Nephron (organoid): ENCODE measurements at regions not wholly inside any gene's neighbourhood (a gene's known extent, or its start where the extent isn't known, plus 50 kb on each side); places are given as distances from the start of the nearest gene placed in this dataset.
A peak's percentile ranks its signal among the peaks of the same experiment; 100 is the strongest.

Experiments
- H3K27ac Mint-ChIP-seq, 3 experiments: 2 replicates each; pipeline ENCODE4 v1.8.0; 2020; ENCODE audit warnings: mixed read lengths in 3 of 3, mild to moderate bottlenecking in 2 of 3, moderate library complexity in 1 of 3
- H3K27me3 Mint-ChIP-seq: 2 replicates; pipeline ENCODE4 v1.8.0; 2021; ENCODE audit warnings: low read depth, mild to moderate bottlenecking, moderate library complexity, mixed read lengths
- H3K36me3 Mint-ChIP-seq: 2 replicates; pipeline ENCODE4 v1.8.0; 2020; ENCODE audit warnings: low read depth, mixed read lengths
- H3K4me1 Mint-ChIP-seq: 2 replicates; pipeline ENCODE4 v1.8.0; 2020; ENCODE audit warnings: mixed read lengths
- H3K4me3 Mint-ChIP-seq, 3 experiments: 2 replicates each; pipeline ENCODE4 v1.8.0; 2020; ENCODE audit warnings: mild to moderate bottlenecking in 3 of 3, mixed read lengths in 3 of 3, moderate library complexity in 2 of 3
- H3K9me3 Mint-ChIP-seq: 2 replicates; pipeline ENCODE4 v1.8.0; 2020; ENCODE audit warnings: mixed read lengths
- CTCF ChIP-seq, 3 experiments: fragments of 200-600 bp; sonication (generic); IDR thresholded peaks; one replicate each; pipeline ENCODE4 v1.5.0; 2021; ENCODE audit warnings: antibody characterized with exemption in 3 of 3; ENCODE audit not compliant: unreplicated experiment in 3 of 3

- Mint-ChIP-seq H3K4me1 (peaks cover 19% of the 10 kb centered on the region), H3K4me3 (no peak overlapping the region), H3K9me3 (peaks cover 3% of the 10 kb centered on the region), H3K27ac (peak overlapping the region; percentile 66 to 96 (median 96)), H3K36me3 (no peaks in the 10 kb centered on the region), H3K27me3 (no peaks in the 10 kb centered on the region)
- TF ChIP-seq CTCF (IDR thresholded peaks at IDR 0.05; ENCODE audit: unreplicated experiment in 3 of 3) = no peak
Measured at GRCh38 chr2:66840321-66841002, 405.5 kb downstream of the MEIS1 start.

- H3K36me3 Mint-ChIP-seq = no peaks in the 10 kb centered on the region
- H3K27me3 Mint-ChIP-seq = peaks cover 3% of the 10 kb centered on the region
- H3K9me3 Mint-ChIP-seq = peaks cover 3% of the 10 kb centered on the region
- peak overlapping the region in 2 of 3 experiments; percentile 8 to 20 for H3K27ac Mint-ChIP-seq
- no peak for TF ChIP-seq CTCF (IDR thresholded peaks at IDR 0.05; ENCODE audit: unreplicated experiment in 3 of 3)
- H3K4me3 Mint-ChIP-seq = no peak overlapping the region
- H3K4me1 Mint-ChIP-seq = peaks cover 32% of the 10 kb centered on the region
Measured at GRCh38 chr2:66843847-66844246, 408.9 kb downstream of the MEIS1 start.

GRCh38 chr2:66845307-66845706, 410.4 kb downstream of the MEIS1 start:
- H3K4me1 Mint-ChIP-seq = peaks cover 24% of the 10 kb centered on the region
- peaks cover 3% of the 10 kb centered on the region for H3K27me3 Mint-ChIP-seq
- H3K36me3 Mint-ChIP-seq = no peaks in the 10 kb centered on the region
- TF ChIP-seq CTCF (IDR thresholded peaks at IDR 0.05; ENCODE audit: unreplicated experiment in 3 of 3) = no peak
- H3K4me3 Mint-ChIP-seq = no peak overlapping the region
- peak overlapping the region in 1 of 3 experiments; percentile 35 for H3K27ac Mint-ChIP-seq
- H3K9me3 Mint-ChIP-seq = no peaks in the 10 kb centered on the region

GRCh38 chr2:66846887-66847286, 412.0 kb downstream of the MEIS1 start:
- no peak overlapping the region for H3K4me3 Mint-ChIP-seq
- no peaks in the 10 kb centered on the region for H3K36me3 Mint-ChIP-seq
- H3K27me3 Mint-ChIP-seq = peaks cover 4% of the 10 kb centered on the region
- H3K9me3 Mint-ChIP-seq = no peaks in the 10 kb centered on the region
- TF ChIP-seq CTCF (IDR thresholded peaks at IDR 0.05; ENCODE audit: unreplicated experiment in 3 of 3) = no peak
- H3K27ac Mint-ChIP-seq = no peak overlapping the region
- H3K4me1 Mint-ChIP-seq = peaks cover 19% of the 10 kb centered on the region

GRCh38 chr2:66849153-66849755, 414.3 kb downstream of the MEIS1 start:
- no peaks in the 10 kb centered on the region for H3K36me3 Mint-ChIP-seq
- peak overlapping the region in 2 of 3 experiments; percentile 15 to 78 for H3K27ac Mint-ChIP-seq
- no peaks in the 10 kb centered on the region for H3K9me3 Mint-ChIP-seq
- H3K4me3 Mint-ChIP-seq = no peak overlapping the region
- peaks cover 27% of the 10 kb centered on the region for H3K4me1 Mint-ChIP-seq
- TF ChIP-seq CTCF (IDR thresholded peaks at IDR 0.05; ENCODE audit: unreplicated experiment in 3 of 3) = no peak
- peaks cover 9% of the 10 kb centered on the region for H3K27me3 Mint-ChIP-seq

GRCh38 chr2:66850376-66850775, 415.5 kb downstream of the MEIS1 start:
- H3K4me3 Mint-ChIP-seq = no peak overlapping the region
- H3K27me3 Mint-ChIP-seq = peaks cover 9% of the 10 kb centered on the region
- no peaks in the 10 kb centered on the region for H3K9me3 Mint-ChIP-seq
- no peak overlapping the region for H3K27ac Mint-ChIP-seq
- H3K4me1 Mint-ChIP-seq = peaks cover 28% of the 10 kb centered on the region
- no peak for TF ChIP-seq CTCF (IDR thresholded peaks at IDR 0.05; ENCODE audit: unreplicated experiment in 3 of 3)
- no peaks in the 10 kb centered on the region for H3K36me3 Mint-ChIP-seq
